WERI-Rb-1 (cell line): ENCODE measurements at regions not wholly inside any gene's neighbourhood (a gene's known extent, or its start where the extent isn't known, plus 50 kb on each side); places are given as distances from the start of the nearest gene placed in this dataset.

Source experiments
- DNase-seq: peaks from one replicate; pipeline ENCODE4 v3.0.0-alpha.2; 2020
- H3K27ac ChIP-seq: fragments of 250-450 bp; sonication (Bioruptor Pico); 2 replicates; pipeline ENCODE4 v1.5.1; 2020; ENCODE audit warnings: mild to moderate bottlenecking, moderate library complexity
- H3K27me3 ChIP-seq: fragments of 250-450 bp; sonication (Bioruptor Pico); 2 replicates; pipeline ENCODE4 v1.5.1; 2021; ENCODE audit warnings: mild to moderate bottlenecking, low read depth, moderate library complexity; ENCODE audit not compliant: insufficient read depth, severe bottlenecking
- H3K36me3 ChIP-seq: fragments of 250-450 bp; sonication (Bioruptor Pico); 2 replicates; pipeline ENCODE4 v1.5.1; 2020; ENCODE audit warnings: mild to moderate bottlenecking, moderate library complexity
- H3K4me3 ChIP-seq: 2 replicates; pipeline ENCODE4 v1.5.1; 2011; ENCODE audit warnings: low read depth, mild to moderate bottlenecking, control low read depth, low read length
- H3K9me3 ChIP-seq: fragments of 250-450 bp; sonication (Bioruptor Pico); 2 replicates; pipeline ENCODE4 v1.5.1; 2021; ENCODE audit warnings: mild to moderate bottlenecking, moderate library complexity; ENCODE audit not compliant: severe bottlenecking
- TF ChIP-seq, protein P1 (sequence below): IDR thresholded peaks from 2 replicates; pipeline ENCODE4 v1.5.1; 2011; ENCODE audit warnings: low read depth, mild to moderate bottlenecking, control low read depth, inconsistent platforms, low read length

DNA sequence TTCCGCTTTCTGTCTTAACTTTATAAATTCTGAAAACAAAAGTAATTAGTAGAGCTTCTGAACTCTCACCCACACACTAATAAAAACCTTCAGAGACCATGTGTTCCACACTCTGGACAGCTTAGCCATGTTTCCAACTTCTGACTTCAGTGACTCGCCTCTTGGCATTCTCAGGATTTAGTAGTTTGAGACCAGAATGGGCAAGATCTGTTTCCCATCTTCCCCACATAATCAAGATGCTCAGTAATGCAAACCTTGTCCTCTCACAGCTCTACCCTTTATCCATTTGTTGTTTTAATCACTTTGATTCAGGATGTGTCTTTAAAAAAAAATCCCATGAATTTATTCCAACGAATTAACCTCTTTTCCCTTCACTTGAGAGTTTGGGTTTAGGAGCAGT is 166.6 kb upstream of the SLC24A5 start:
- no peaks in the 10 kb centered on the region for H3K36me3 ChIP-seq
- TF ChIP-seq, protein P1, sequence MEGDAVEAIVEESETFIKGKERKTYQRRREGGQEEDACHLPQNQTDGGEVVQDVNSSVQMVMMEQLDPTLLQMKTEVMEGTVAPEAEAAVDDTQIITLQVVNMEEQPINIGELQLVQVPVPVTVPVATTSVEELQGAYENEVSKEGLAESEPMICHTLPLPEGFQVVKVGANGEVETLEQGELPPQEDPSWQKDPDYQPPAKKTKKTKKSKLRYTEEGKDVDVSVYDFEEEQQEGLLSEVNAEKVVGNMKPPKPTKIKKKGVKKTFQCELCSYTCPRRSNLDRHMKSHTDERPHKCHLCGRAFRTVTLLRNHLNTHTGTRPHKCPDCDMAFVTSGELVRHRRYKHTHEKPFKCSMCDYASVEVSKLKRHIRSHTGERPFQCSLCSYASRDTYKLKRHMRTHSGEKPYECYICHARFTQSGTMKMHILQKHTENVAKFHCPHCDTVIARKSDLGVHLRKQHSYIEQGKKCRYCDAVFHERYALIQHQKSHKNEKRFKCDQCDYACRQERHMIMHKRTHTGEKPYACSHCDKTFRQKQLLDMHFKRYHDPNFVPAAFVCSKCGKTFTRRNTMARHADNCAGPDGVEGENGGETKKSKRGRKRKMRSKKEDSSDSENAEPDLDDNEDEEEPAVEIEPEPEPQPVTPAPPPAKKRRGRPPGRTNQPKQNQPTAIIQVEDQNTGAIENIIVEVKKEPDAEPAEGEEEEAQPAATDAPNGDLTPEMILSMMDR, result no peak
- no peak overlapping the region for H3K4me3 ChIP-seq
- H3K9me3 ChIP-seq, result no peaks in the 10 kb centered on the region
- no peak for DNase-seq
- H3K27me3 ChIP-seq, result no peaks in the 10 kb centered on the region
- no peak overlapping the region for H3K27ac ChIP-seq

DNA sequence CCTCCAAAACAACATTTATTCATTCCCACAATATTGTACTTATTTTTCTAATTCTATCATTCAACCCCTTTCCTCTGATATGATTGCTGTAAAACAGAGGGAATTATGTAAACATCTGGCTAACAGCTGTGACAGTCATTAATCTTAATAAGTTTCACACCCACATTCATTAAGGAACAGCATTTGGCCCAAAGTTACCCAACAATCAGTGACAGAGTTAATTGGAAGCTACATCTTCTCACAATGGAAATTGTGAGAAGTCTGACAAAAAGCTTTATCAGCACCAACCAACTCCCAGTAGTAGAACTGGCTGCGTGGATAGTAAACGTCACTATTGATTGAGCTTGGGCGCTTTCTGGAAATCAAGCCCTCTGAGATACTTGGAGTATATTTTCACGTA is 165.8 kb upstream of the SLC24A5 start:
- no peak overlapping the region for H3K4me3 ChIP-seq
- no peaks in the 10 kb centered on the region for H3K36me3 ChIP-seq
- no peak overlapping the region for H3K27ac ChIP-seq
- TF ChIP-seq, protein P1, result no peak
- no peaks in the 10 kb centered on the region for H3K27me3 ChIP-seq
- no peak for DNase-seq
- no peaks in the 10 kb centered on the region for H3K9me3 ChIP-seq

DNA sequence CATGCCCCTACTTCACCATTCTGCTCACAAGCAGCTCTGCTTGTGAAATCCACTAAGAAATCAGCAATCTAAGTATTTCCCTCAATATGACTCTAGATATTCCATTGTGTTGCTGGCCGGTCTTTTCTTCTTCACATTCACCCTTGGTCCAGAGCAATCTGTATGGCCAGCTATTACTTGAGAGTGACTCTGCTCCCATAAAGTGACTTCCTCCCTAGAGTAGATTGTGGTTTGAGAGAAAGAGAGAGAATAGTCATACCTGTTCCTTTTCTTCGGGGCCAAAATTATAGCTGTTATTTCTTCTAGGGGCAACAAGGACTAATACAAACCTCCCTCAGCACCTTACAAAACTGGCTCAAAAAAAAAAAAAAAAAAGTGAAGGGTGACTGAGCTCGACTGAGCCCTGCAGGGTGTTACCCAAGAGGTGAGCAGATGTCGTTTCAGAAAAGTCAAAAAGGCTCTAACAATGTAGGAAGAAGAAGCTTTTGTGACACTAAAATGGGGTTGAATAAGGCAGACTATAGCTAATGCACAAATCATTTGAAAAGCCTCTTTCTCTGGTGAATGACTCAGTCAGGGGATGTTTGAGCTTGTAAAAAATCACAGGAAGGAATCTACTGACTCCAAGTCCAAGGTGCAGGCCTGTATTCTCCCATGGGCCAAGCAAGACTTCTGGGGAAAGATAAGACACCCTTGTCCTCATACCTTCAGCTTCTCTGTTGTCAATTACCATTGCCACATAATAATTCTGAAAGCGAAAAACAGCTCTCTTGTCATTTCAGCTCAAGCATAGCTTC is 161.0 kb upstream of the SLC24A5 start:
- DNase-seq, result no peak
- no peaks in the 10 kb centered on the region for H3K9me3 ChIP-seq
- TF ChIP-seq, protein P1, result no peak
- no peak overlapping the region for H3K27ac ChIP-seq
- H3K4me3 ChIP-seq, result no peak overlapping the region
- no peaks in the 10 kb centered on the region for H3K27me3 ChIP-seq
- H3K36me3 ChIP-seq, result no peaks in the 10 kb centered on the region

DNA sequence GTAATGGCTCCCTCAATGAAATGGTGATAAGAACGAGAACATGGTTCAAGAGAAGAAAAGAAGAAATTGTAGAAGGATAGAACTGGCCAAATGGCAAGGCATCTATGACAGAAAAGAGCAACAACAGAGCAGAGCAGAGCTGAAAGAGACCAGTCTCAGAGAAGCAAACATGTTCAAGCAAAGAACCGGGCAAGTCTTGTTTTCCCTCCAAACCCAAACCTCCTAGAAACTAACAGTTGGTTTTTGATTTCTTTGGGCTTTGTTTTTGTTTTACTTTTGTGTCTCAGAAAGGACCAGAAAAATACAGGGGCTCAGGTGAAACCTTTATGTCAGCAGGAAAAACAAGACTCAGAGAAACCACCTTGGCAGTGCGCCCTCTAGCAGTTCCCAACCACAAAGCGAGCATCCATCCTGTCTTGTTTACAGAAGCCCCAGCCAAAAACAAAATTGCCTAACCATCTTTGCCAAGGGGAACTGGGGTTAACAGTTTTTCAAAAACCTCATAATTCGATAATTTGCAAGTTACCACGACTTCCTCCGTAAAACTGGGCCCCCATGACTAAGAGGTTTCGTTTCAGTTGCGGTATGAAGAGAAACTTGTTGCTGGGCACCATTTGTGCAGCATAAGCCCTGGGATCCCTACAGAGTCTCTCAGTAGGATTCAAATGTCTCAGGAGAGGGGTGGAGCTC is 159.2 kb upstream of the SLC24A5 start:
- TF ChIP-seq, protein P1, result no peak
- DNase-seq, result no peak

DNA sequence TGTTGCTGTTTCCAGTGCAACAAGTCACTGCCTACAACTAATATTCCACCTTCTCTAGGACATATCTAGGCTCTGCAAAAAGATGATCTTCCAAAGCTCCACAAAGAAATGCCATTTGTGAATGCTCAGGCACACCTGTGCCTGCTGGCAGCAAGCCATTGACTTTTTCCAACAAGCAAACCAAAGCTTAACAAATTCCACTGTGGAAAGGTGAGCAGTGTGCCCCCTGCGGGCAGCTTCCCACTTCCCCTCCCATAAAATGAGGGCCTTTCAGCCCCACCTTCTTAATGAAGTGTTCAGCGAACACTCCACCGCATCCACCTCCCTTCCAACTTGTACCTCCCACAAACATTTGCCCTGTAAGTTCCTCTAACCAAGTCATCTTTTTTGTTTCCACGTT is 157.5 kb upstream of the SLC24A5 start:
- H3K36me3 ChIP-seq, result no peaks in the 10 kb centered on the region
- no peaks in the 10 kb centered on the region for H3K27me3 ChIP-seq
- TF ChIP-seq, protein P1, result no peak
- H3K4me3 ChIP-seq, result no peak overlapping the region
- no peak overlapping the region for H3K27ac ChIP-seq
- H3K9me3 ChIP-seq, result no peaks in the 10 kb centered on the region
- no peak for DNase-seq

More for the DNA sequence above, 159.2 kb upstream of the SLC24A5 start:
- Histone ChIP-seq H3K27ac (no peak overlapping the region), H3K27me3 (no peaks in the 10 kb centered on the region), H3K4me3 (no peak overlapping the region), H3K9me3 (no peaks in the 10 kb centered on the region), H3K36me3 (no peaks in the 10 kb centered on the region)
